Stimulated activated CD4-positive, alpha-beta T cell treated with anti-CD3 and anti-CD28 coated beads, Interleukin-2, amount 100 ng/mL, for 4 hours (primary cell): ENCODE measurements at regions not wholly inside any gene's neighbourhood (a gene's known extent, or its start where the extent isn't known, plus 50 kb on each side); places are given as distances from the start of the nearest gene placed in this dataset.
A peak's percentile ranks its signal among the peaks of the same experiment; 100 is the strongest.

Source experiments
- DNase-seq: peaks from one replicate; pipeline ENCODE4 v3.0.0-alpha.2; 2020; ENCODE audit warnings: low read depth

GRCh38 chr4:14844061-14844460 is 158.2 kb upstream of the CPEB2 start:
- DNase-seq, result no peak

GRCh38 chr4:14848229-14848628 is 154.1 kb upstream of the CPEB2 start:
- no peak for DNase-seq

GRCh38 chr4:14850455-14851097 is 151.7 kb upstream of the CPEB2 start:
- DNase-seq, result no peak

- no peak for DNase-seq
These were observed 148.9 kb upstream of the CPEB2 start for GRCh38 chr4:14853176-14853943.

GRCh38 chr4:14855719-14856061 is 146.6 kb upstream of the CPEB2 start:
- no peak for DNase-seq

GRCh38 chr4:14856062-14856933 is 146.0 kb upstream of the CPEB2 start:
- peak; percentile 27 for DNase-seq

GRCh38 chr4:14856934-14857235 is 145.4 kb upstream of the CPEB2 start:
- DNase-seq, result no peak

- no peak for DNase-seq
These were observed 144.8 kb upstream of the CPEB2 start for GRCh38 chr4:14857475-14857874.

- DNase-seq, result no peak
These were observed 144.3 kb upstream of the CPEB2 start for GRCh38 chr4:14857981-14858380.

GRCh38 chr4:14862891-14863290 is 139.4 kb upstream of the CPEB2 start:
- DNase-seq, result no peak

- no peak for DNase-seq
These were observed 138.6 kb upstream of the CPEB2 start for GRCh38 chr4:14863418-14864364.

- DNase-seq, result no peak
These were observed 137.8 kb upstream of the CPEB2 start for GRCh38 chr4:14864365-14865030.

- no peak for DNase-seq
These were observed 137.3 kb upstream of the CPEB2 start for GRCh38 chr4:14865031-14865366.

- no peak for DNase-seq
These were observed 136.5 kb upstream of the CPEB2 start for GRCh38 chr4:14865804-14866203.

- no peak for DNase-seq
These were observed 134.4 kb upstream of the CPEB2 start for GRCh38 chr4:14867847-14868246.

- DNase-seq, result no peak
These were observed 133.6 kb upstream of the CPEB2 start for GRCh38 chr4:14868426-14869395.

GRCh38 chr4:14871676-14872430 is 130.4 kb upstream of the CPEB2 start:
- DNase-seq, result no peak

- no peak for DNase-seq
These were observed 127.3 kb upstream of the CPEB2 start for GRCh38 chr4:14874990-14875389.
